T-helper 17 cell (primary cell): ENCODE measurements at regions not wholly inside any gene's neighbourhood (a gene's known extent, or its start where the extent isn't known, plus 50 kb on each side); places are given as distances from the start of the nearest gene placed in this dataset.
"Not testable (repeated sequence)": the region's sequence is repeated elsewhere in the genome, so short reads cannot be mapped to it uniquely, and the experiment has no call there.

Experiments used
- ATAC-seq: fragments of 150-1000 bp; cut with Tn5 transposase; 2 replicates; pipeline ENCODE4 v1.10.0; 2021; ENCODE audit warnings: mild to moderate bottlenecking, moderate library complexity
- DNase-seq, 3 donors: peaks; one replicate each; pipeline versions ENCODE4 v3.0.0 to v3.0.0-alpha.2; 2020 to 2021
- H3K9me3 ChIP-seq: one replicate; pipeline ENCODE4 v1.7.0; 2013; ENCODE audit warnings: low read length, mild to moderate bottlenecking; ENCODE audit not compliant: control insufficient read depth, poor library complexity, severe bottlenecking
- H3K27ac Mint-ChIP-seq: one replicate; pipeline ENCODE4 v1.8.0; 2022; ENCODE audit warnings: mild to moderate bottlenecking, moderate library complexity, mixed read lengths
- H3K27me3 Mint-ChIP-seq: one replicate; pipeline ENCODE4 v1.8.0; 2022; ENCODE audit warnings: mixed read lengths
- H3K36me3 Mint-ChIP-seq: one replicate; pipeline ENCODE4 v1.8.0; 2022; ENCODE audit warnings: low read depth, mixed read lengths
- H3K4me1 Mint-ChIP-seq: one replicate; pipeline ENCODE4 v1.8.0; 2022; ENCODE audit warnings: mild to moderate bottlenecking, mixed read lengths
- H3K4me3 Mint-ChIP-seq: one replicate; pipeline ENCODE4 v1.8.0; 2022; ENCODE audit warnings: mild to moderate bottlenecking, moderate library complexity, mixed read lengths

DNA sequence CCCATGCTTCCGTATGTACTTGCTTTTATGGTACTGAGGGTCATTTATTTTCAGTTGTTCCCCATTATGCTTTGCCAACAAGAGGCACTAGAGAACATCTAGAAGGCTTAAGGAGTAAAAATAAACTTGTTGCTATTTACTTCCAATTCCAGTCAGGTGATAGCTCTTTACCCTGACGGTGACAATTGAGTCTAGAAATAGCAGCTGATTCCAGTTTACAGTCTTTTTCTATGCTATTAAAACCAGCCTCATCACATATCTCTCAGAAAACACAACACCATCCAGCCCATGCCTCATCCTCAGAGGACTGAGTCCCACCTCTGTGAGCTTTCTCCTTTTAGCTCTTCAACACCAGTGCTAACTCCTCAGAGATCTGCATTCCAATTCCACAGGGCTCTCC lies 327.0 kb downstream of the GPD2 start:
- Mint-ChIP-seq H3K27me3 (no peaks in the 10 kb centered on the region), H3K4me3 (no peak overlapping the region), H3K27ac (no peak overlapping the region), H3K36me3 (no peaks in the 10 kb centered on the region), H3K4me1 (no peaks in the 10 kb centered on the region)
- H3K9me3 ChIP-seq: no peaks in the 10 kb centered on the region
- ATAC-seq (no peak), DNase-seq (no peak)

- Mint-ChIP-seq H3K27ac (no peak overlapping the region), H3K36me3 (no peaks in the 10 kb centered on the region), H3K27me3 (no peaks in the 10 kb centered on the region), H3K4me3 (no peak overlapping the region), H3K4me1 (no peaks in the 10 kb centered on the region)
- ATAC-seq (no peak), DNase-seq (no peak)
- no peaks in the 10 kb centered on the region for H3K9me3 ChIP-seq
These were observed 328.9 kb downstream of the GPD2 start for GRCh38 chr2:156765043-156765442.

DNA sequence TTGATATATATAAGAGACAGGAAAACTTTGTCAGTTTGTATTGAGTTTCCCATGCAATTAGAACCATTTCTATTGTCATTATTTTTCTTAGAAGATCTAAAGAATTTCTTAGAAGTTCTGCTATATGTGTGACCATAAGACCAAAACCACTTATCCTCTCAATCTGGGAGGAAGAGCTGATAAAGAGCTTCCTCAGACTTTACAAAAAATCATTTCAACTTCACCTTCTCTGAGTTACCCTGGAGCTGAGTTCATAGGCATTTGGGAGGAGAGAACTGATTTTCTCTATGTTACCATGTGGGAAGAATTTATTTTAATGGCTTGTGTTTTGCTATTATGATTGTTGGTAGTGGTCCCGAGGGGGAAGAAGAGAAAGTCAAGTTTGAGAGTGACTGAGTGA lies 329.3 kb downstream of the GPD2 start:
- Mint-ChIP-seq H3K27ac (no peak overlapping the region), H3K4me1 (no peaks in the 10 kb centered on the region), H3K4me3 (no peak overlapping the region), H3K36me3 (no peaks in the 10 kb centered on the region), H3K27me3 (no peaks in the 10 kb centered on the region)
- ATAC-seq (no peak), DNase-seq (no peak)
- H3K9me3 ChIP-seq: no peaks in the 10 kb centered on the region

DNA sequence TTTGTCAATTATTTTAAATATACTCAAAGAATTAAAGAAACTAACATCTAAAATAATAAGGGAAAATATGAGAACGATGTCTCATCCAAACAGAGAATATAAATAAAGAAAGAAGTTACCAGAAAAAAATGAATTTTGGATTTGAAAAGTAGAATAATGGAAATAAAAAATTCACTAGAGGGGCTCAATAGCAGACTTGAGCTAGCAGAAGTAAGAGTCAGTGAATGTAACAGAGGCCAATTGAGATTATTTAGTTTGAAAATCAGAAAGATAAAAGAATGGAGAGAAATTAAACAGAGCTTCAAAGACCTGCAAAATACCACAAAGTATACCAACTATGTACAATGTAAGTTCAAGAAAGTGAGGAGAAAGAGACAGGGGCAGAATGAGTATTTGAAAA lies 333.6 kb downstream of the GPD2 start:
- Mint-ChIP-seq H3K27me3 (no peaks in the 10 kb centered on the region), H3K4me1 (no peaks in the 10 kb centered on the region), H3K27ac (no peak overlapping the region), H3K36me3 (no peaks in the 10 kb centered on the region), H3K4me3 (no peak overlapping the region)
- no peak for ATAC-seq
- no peak for DNase-seq
- no peaks in the 10 kb centered on the region for H3K9me3 ChIP-seq

- no peak overlapping the region for H3K4me3 Mint-ChIP-seq
- H3K4me1 Mint-ChIP-seq: no peaks in the 10 kb centered on the region
- peaks cover 21% of the 10 kb centered on the region for H3K27me3 Mint-ChIP-seq
- H3K9me3 ChIP-seq: no peaks in the 10 kb centered on the region
- ATAC-seq: no peak
- H3K27ac Mint-ChIP-seq: no peak overlapping the region
- no peak for DNase-seq
- H3K36me3 Mint-ChIP-seq: no peaks in the 10 kb centered on the region
These were observed 342.7 kb downstream of the GPD2 start for GRCh38 chr2:156778916-156779315.

DNA sequence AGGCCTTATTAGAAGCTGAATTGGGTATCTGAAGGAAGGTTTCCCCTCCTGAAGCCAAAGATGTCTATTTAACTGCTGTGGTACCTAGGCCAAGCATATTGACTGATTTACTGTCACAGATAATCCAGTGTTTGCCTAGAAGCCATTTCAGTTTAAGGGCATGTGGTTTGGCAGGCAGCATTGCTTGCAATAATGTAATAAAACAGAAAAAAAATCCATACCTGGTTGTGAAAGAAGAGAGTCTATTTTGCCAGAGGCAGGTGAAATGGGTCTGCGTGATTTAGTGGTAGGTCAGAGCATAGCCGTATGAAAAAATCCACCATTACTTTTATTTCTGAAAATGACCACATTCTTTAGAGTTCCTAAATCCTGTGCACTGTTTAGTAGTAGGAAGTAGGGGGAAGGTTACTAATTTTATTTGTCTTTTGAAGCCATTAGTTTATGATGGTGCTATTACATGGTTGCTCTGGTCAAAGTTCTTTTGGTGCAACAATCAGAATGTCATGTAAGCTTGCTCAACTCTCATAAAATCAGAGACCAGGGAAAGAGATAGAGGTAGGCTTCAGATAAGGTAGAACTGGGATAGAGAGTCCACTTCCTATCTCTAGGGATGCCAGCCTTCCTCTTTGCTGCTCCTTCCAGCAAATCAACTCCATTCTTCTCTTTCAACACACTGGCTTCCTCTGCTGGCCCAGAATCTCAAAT lies 343.4 kb downstream of the GPD2 start:
- DNase-seq (no peak), ATAC-seq (no peak)
- H3K27me3 Mint-ChIP-seq: peaks cover 21% of the 10 kb centered on the region
- no peaks in the 10 kb centered on the region for H3K36me3 Mint-ChIP-seq
- no peak overlapping the region for H3K27ac Mint-ChIP-seq
- H3K4me3 Mint-ChIP-seq: no peak overlapping the region
- no peaks in the 10 kb centered on the region for H3K9me3 ChIP-seq
- H3K4me1 Mint-ChIP-seq: no peaks in the 10 kb centered on the region

DNA sequence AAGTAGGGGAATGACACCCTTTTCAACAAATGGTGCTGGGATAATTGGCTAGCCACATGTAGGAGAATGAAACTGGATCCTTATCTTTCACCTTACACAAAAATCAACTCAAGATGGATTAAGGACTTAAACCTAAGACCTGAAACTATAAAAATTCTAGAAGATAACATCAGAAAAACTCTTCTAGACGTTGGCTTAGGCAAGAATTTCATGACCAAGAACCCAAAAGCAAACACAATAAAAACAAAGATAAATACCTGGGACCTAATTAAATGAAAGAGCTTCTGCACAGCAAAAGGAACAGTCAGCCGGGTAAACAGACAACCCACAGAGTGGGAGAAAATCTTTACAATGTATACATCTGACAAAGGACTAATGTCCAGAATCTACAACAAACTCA lies 345.5 kb downstream of the GPD2 start:
- not testable (repeated sequence) for H3K36me3 Mint-ChIP-seq, ATAC-seq, DNase-seq, H3K27ac Mint-ChIP-seq, H3K4me3 Mint-ChIP-seq, H3K9me3 ChIP-seq, H3K4me1 Mint-ChIP-seq
- peaks cover 16% of the 10 kb centered on the region for H3K27me3 Mint-ChIP-seq

GRCh38 chr2:156784020-156784701 lies 348.0 kb downstream of the GPD2 start:
- H3K4me1 Mint-ChIP-seq: no peaks in the 10 kb centered on the region
- no peaks in the 10 kb centered on the region for H3K36me3 Mint-ChIP-seq
- DNase-seq (no peak), ATAC-seq (no peak)
- H3K4me3 Mint-ChIP-seq: no peak overlapping the region
- no peaks in the 10 kb centered on the region for H3K9me3 ChIP-seq
- no peak overlapping the region for H3K27ac Mint-ChIP-seq
- peaks cover 16% of the 10 kb centered on the region for H3K27me3 Mint-ChIP-seq

DNA sequence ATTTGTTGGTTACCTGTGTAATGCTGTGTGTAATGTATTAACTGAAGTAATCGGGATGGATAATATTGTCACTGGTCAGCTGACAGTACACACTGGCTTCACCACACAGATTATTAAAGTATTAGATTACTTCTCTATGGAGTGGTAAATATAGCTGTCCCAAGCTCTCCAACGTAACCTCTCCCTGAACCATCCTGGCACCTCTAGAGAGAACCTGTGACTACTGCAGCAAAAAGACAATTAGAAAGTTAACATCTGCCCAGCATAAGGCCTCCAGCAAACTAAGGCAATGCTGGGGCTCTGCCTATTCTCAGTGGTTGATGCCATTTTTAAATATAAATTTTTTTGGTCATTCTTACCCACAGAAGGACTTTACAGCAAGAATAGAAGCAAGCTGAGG lies 351.3 kb downstream of the GPD2 start:
- H3K4me3 Mint-ChIP-seq: no peak overlapping the region
- no peaks in the 10 kb centered on the region for H3K36me3 Mint-ChIP-seq
- H3K27me3 Mint-ChIP-seq: peaks cover 4% of the 10 kb centered on the region
- DNase-seq (no peak), ATAC-seq (no peak)
- no peaks in the 10 kb centered on the region for H3K9me3 ChIP-seq
- H3K27ac Mint-ChIP-seq: no peak overlapping the region
- no peaks in the 10 kb centered on the region for H3K4me1 Mint-ChIP-seq

DNA sequence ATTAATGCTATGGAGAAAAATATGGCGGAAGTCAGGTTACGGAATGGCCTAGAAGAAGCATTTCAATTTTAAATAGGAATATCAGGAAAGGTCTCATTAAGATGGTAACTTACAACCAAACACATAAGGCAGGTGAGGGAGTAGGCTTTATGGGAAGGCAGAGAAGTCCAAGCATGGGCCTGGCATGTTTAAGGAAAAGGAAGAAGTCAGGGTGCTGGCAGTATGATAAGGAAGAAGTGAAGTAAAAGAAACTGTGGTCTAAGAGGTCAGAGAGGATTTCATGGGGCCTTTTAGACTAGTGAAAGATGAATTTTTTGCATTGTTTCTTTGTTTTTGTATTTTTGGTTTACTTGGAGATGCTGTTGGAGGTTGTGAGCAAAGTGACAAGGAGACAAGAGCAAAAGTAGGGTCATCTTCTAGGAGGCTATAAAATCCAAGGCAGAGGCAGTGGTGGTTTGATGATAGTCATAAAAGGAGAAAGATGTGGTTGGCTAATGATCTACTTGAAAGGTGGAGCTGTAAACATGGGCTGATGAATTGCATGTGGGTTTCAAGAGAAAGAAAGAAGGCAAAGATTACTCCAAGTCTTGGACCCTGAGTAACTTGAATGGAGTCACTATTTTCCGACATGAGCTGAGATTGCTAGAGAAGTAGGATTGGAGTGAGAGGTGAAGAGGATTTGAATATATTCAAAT lies 354.3 kb downstream of the GPD2 start:
- Mint-ChIP-seq H3K27me3 (no peaks in the 10 kb centered on the region), H3K36me3 (no peaks in the 10 kb centered on the region), H3K4me1 (no peaks in the 10 kb centered on the region), H3K27ac (no peak overlapping the region), H3K4me3 (no peak overlapping the region)
- no peaks in the 10 kb centered on the region for H3K9me3 ChIP-seq
- no peak for DNase-seq
- no peak for ATAC-seq

DNA sequence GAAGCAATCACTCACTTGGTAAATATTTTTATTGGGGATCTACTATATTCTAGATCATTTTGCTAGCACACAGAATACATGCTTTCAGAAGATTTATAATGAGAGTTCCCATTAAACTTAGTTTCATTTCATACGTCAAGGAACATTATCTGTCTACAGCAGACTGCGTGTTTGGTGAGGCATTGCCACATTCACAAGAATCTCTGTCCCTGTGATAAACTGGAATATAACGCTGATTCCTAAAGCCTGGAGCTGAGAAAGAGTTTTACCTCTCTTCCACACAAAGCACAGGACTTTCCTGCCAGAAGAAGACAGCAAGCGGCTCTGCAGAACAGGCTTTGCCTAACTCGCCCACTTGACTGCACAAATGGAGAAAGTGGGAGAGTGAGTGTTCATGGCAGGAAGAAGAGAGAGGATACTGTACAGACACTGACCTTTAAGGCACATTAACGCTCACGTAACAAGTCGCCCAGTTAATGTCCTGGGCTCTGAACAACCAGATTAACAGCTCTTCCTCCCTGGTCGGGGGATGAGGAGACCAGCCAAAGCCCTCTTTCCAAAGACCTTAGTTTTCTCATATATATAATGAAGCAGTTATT lies 356.2 kb downstream of the GPD2 start:
- no peaks in the 10 kb centered on the region for H3K27me3 Mint-ChIP-seq
- ATAC-seq: no peak
- no peak overlapping the region for H3K27ac Mint-ChIP-seq
- H3K4me3 Mint-ChIP-seq: no peak overlapping the region
- H3K9me3 ChIP-seq: no peaks in the 10 kb centered on the region
- DNase-seq: no peak
- H3K4me1 Mint-ChIP-seq: no peaks in the 10 kb centered on the region
- H3K36me3 Mint-ChIP-seq: no peaks in the 10 kb centered on the region

GRCh38 chr2:156797832-156798231 lies 361.7 kb downstream of the GPD2 start:
- no peaks in the 10 kb centered on the region for H3K4me1 Mint-ChIP-seq
- no peak overlapping the region for H3K27ac Mint-ChIP-seq
- ATAC-seq (no peak), DNase-seq (no peak)
- no peaks in the 10 kb centered on the region for H3K9me3 ChIP-seq
- H3K27me3 Mint-ChIP-seq: no peaks in the 10 kb centered on the region
- H3K36me3 Mint-ChIP-seq: no peaks in the 10 kb centered on the region
- H3K4me3 Mint-ChIP-seq: no peak overlapping the region

DNA sequence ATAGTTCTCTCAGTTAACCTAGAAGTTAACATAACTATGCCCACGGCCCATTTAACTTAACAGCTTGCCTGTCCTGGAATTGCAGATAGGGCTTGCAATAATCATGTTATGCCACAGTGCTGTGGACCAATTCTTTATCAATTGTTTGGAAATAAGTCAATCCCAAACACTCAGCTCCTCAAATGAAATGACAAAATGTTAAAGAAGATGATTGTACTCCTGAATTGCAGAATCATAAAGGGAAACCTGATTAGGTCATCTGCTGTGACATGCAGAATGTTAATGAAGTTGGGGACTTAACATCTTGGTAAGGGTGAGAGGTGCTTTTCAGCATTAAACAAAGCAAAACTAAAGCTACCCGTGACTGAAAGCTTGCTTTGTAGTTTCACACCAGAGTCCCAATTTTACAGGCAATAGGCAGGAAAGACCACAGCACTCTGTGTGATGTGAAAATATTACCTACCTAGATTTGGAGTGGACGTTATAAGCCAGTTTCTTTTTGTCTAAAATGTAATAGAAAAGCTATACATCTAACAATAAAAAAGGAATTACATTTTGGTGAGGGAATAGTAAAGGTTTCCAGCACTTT lies 364.0 kb downstream of the GPD2 start:
- H3K36me3 Mint-ChIP-seq: no peaks in the 10 kb centered on the region
- no peak overlapping the region for H3K27ac Mint-ChIP-seq
- H3K4me1 Mint-ChIP-seq: no peaks in the 10 kb centered on the region
- peaks cover 13% of the 10 kb centered on the region for H3K27me3 Mint-ChIP-seq
- ATAC-seq: no peak
- no peaks in the 10 kb centered on the region for H3K9me3 ChIP-seq
- no peak overlapping the region for H3K4me3 Mint-ChIP-seq
- DNase-seq: no peak
